NCI-H526 (cell line): ENCODE measurements at regions not wholly inside any gene's neighbourhood (a gene's known extent, or its start where the extent isn't known, plus 50 kb on each side); places are given as distances from the start of the nearest gene placed in this dataset.
A peak's percentile ranks its signal among the peaks of the same experiment; 100 is the strongest.

ENCODE experiments used
- DNase-seq, 2 experiments: peaks; one replicate each; lab custom pipeline; 2025; lab: John Stamatoyannopoulos, UW

- DNase-seq = no peak
Observed at GRCh38 chr9:107163370-107163769, 119.7 kb upstream of the RAD23B start.

- no peak for DNase-seq
Observed at GRCh38 chr9:107169796-107170195, 113.3 kb upstream of the RAD23B start.

- DNase-seq = no peak
Observed at GRCh38 chr9:107170801-107171200, 112.3 kb upstream of the RAD23B start.

- peak; percentile 46 to 70 for DNase-seq
Observed at GRCh38 chr9:107172160-107172978, 110.7 kb upstream of the RAD23B start.

GRCh38 chr9:107172979-107173347 is 110.1 kb upstream of the RAD23B start:
- DNase-seq = no peak

- DNase-seq = no peak
Observed at GRCh38 chr9:107173422-107174180, 109.5 kb upstream of the RAD23B start.

- no peak for DNase-seq
Observed at GRCh38 chr9:107174441-107174840, 108.6 kb upstream of the RAD23B start.

- DNase-seq = no peak
Observed at GRCh38 chr9:107175041-107175440, 108.0 kb upstream of the RAD23B start.

- DNase-seq = no peak
Observed at GRCh38 chr9:107175816-107176435, 107.2 kb upstream of the RAD23B start.

GRCh38 chr9:107176436-107177151 is 106.5 kb upstream of the RAD23B start:
- DNase-seq = no peak

GRCh38 chr9:107177243-107177839 is 105.7 kb upstream of the RAD23B start:
- DNase-seq = no peak

- DNase-seq = no peak
Observed at GRCh38 chr9:107177857-107178256, 105.2 kb upstream of the RAD23B start.

GRCh38 chr9:107178293-107178692 is 104.8 kb upstream of the RAD23B start:
- no peak for DNase-seq

- DNase-seq = no peak
Observed at GRCh38 chr9:107180206-107180605, 102.9 kb upstream of the RAD23B start.

GRCh38 chr9:107183176-107183575 is 99.9 kb upstream of the RAD23B start:
- DNase-seq = no peak

GRCh38 chr9:107188376-107188775 is 94.7 kb upstream of the RAD23B start:
- DNase-seq = no peak

GRCh38 chr9:107190061-107190935 is 92.8 kb upstream of the RAD23B start:
- no peak for DNase-seq

GRCh38 chr9:107190936-107191290 is 92.2 kb upstream of the RAD23B start:
- DNase-seq = no peak

GRCh38 chr9:107193251-107193650 is 89.8 kb upstream of the RAD23B start:
- DNase-seq = no peak

GRCh38 chr9:107198718-107199117 is 84.4 kb upstream of the RAD23B start:
- no peak for DNase-seq

GRCh38 chr9:107208121-107208520 is 75.0 kb upstream of the RAD23B start:
- no peak for DNase-seq
